ENCODE measurements at regions not wholly inside any gene's neighbourhood (a gene's known extent, or its start where the extent isn't known, plus 50 kb on each side); places are given as distances from the start of the nearest gene placed in this dataset.

DNA sequence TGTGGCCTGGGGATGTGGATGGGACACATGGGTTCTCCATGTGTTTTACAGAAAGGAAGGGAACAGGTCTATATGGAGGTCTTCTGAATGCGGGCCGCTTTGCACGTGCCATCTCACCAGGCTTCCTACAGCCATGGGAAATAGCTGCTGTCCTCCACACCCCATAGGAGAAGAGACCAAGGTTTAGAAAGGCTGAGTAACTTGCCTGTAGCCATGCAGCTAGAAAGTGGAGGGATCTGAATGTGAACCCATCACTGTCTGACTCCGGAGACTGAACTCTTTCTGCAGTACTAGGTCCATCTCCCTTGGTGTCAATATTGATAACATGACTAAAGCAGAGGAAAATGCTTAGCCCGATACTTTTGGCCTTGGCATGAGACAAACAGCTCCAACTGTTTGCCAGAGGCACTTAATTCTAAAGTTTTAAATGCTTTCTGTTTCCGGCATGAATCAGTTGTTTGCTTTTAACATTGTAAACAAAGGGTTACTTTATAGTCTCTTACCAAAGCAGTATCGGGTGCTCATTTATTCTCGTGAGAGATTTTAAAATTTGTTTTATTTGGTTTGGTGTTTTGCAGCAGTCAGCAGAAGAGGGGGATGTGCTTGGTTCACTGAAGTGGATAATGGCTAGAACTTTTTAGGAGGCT, 64.8 kb upstream of the LOXL4 start:
- TF ChIP-seq, protein P1, sequence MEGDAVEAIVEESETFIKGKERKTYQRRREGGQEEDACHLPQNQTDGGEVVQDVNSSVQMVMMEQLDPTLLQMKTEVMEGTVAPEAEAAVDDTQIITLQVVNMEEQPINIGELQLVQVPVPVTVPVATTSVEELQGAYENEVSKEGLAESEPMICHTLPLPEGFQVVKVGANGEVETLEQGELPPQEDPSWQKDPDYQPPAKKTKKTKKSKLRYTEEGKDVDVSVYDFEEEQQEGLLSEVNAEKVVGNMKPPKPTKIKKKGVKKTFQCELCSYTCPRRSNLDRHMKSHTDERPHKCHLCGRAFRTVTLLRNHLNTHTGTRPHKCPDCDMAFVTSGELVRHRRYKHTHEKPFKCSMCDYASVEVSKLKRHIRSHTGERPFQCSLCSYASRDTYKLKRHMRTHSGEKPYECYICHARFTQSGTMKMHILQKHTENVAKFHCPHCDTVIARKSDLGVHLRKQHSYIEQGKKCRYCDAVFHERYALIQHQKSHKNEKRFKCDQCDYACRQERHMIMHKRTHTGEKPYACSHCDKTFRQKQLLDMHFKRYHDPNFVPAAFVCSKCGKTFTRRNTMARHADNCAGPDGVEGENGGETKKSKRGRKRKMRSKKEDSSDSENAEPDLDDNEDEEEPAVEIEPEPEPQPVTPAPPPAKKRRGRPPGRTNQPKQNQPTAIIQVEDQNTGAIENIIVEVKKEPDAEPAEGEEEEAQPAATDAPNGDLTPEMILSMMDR (IDR thresholded peaks at IDR 0.05) = no peak
- TF ChIP-seq POLR2A (IDR thresholded peaks at IDR 0.05; ENCODE audit: low read depth) = no peak
- TF ChIP-seq POLR2AphosphoS5 (IDR thresholded peaks at IDR 0.05) = no peak
- TF ChIP-seq EP300 (IDR thresholded peaks at IDR 0.05) = no peak

All from esophagus muscularis mucosa (tissue), 4 donors.